PC-9 (cell line): ENCODE measurements at regions not wholly inside any gene's neighbourhood (a gene's known extent, or its start where the extent isn't known, plus 50 kb on each side); places are given as distances from the start of the nearest gene placed in this dataset.
A peak's percentile ranks its signal among the peaks of the same experiment; 100 is the strongest.

ENCODE experiments used
- BruUV-seq: library from RNA; stranded (reverse); fragments of 400-500 nt; replicated peaks from 2 replicates; lab custom pipeline; 2021; lab: Mats Ljungman, UMichigan
- CTCF ChIA-PET: fragments of 300-600 bp; sonication (Branson Sonifier 250); formaldehyde crosslinking; loops from one replicate; lab custom pipeline; 2022; ENCODE audit warnings: antibody characterized with exemption; lab: Charles Lee
- POLR2A ChIA-PET: fragments of 300-600 bp; sonication (Branson Sonifier 250); formaldehyde crosslinking; loops from one replicate; lab custom pipeline; 2022; ENCODE audit warnings: antibody characterized with exemption; ENCODE audit not compliant: unreplicated experiment; lab: Charles Lee
- DNase-seq, 2 experiments: peaks; one replicate each; pipeline versions ENCODE4 v3.0.0 to v3.0.0-alpha.2; 2015 to 2022; ENCODE audit warnings: mixed read lengths in 1 of 2
- H2AFZ ChIP-seq: fragments of 200-600 bp; sonication (generic); 2 replicates; pipeline ENCODE4 v1.8.1; 2017; ENCODE audit warnings: antibody characterized with exemption
- H3F3A ChIP-seq: fragments of 200-600 bp; sonication (generic); 2 replicates; pipeline ENCODE4 v1.8.1; 2017; ENCODE audit warnings: antibody characterized with exemption, mild to moderate bottlenecking, low read depth; ENCODE audit not compliant: insufficient read depth
- H3K27ac ChIP-seq: fragments of 200-600 bp; sonication (generic); 2 replicates; pipeline ENCODE4 v1.6.1; 2016; ENCODE audit warnings: mixed run types
- H3K27me3 ChIP-seq: fragments of 200-600 bp; sonication (generic); 2 replicates; pipeline ENCODE4 v1.6.1; 2016; ENCODE audit warnings: low read depth, mixed run types; ENCODE audit not compliant: insufficient read depth
- H3K36me3 ChIP-seq: fragments of 200-600 bp; sonication (generic); 2 replicates; pipeline ENCODE4 v1.6.1; 2016; ENCODE audit warnings: low read depth, mixed run types
- H3K4me1 ChIP-seq: fragments of 200-600 bp; sonication (generic); replicated peaks from 2 replicates; pipeline ENCODE4 v1.6.1; 2016; ENCODE audit warnings: mixed run types; ENCODE audit not compliant: insufficient read depth
- H3K4me2 ChIP-seq: fragments of 200-600 bp; sonication (generic); 2 replicates; pipeline ENCODE4 v1.6.1; 2017; ENCODE audit warnings: mixed run types
- H3K4me3 ChIP-seq: fragments of 200-600 bp; sonication (generic); 2 replicates; pipeline ENCODE4 v1.6.1; 2016; ENCODE audit warnings: mixed run types
- H3K79me2 ChIP-seq: fragments of 200-600 bp; sonication (generic); 2 replicates; pipeline ENCODE4 v1.6.1; 2017; ENCODE audit warnings: low read depth, mixed run types
- H3K9me2 ChIP-seq: fragments of 200-600 bp; sonication (generic); 2 replicates; pipeline ENCODE4 v1.8.1; 2017; ENCODE audit warnings: mild to moderate bottlenecking; ENCODE audit not compliant: insufficient read depth
- H3K9me3 ChIP-seq: fragments of 200-600 bp; sonication (generic); 2 replicates; pipeline ENCODE4 v1.8.1; 2016; ENCODE audit warnings: low read depth; ENCODE audit not compliant: insufficient read depth
- H4K20me1 ChIP-seq: fragments of 200-600 bp; sonication (generic); 2 replicates; pipeline ENCODE4 v1.8.1; 2017; ENCODE audit not compliant: insufficient read depth
- CTCF ChIP-seq: fragments of 200-600 bp; sonication (generic); conservative IDR thresholded peaks from 2 replicates; pipeline ENCODE4 v1.6.1; 2017; ENCODE audit warnings: mixed run types, antibody characterized with exemption, mild to moderate bottlenecking, moderate library complexity
- EZH2 ChIP-seq: fragments of 200-600 bp; sonication (generic); IDR thresholded peaks from 2 replicates; pipeline ENCODE4 v1.8.0; 2017; ENCODE audit warnings: antibody characterized with exemption, low read depth
- intact Hi-C: fragments of 100-400 bp; cut with micrococcal nuclease; formaldehyde crosslinking; loops from one replicate; pipeline ENCODE4 v1.10.0; 2022; ENCODE audit not compliant: unreplicated experiment

DNA sequence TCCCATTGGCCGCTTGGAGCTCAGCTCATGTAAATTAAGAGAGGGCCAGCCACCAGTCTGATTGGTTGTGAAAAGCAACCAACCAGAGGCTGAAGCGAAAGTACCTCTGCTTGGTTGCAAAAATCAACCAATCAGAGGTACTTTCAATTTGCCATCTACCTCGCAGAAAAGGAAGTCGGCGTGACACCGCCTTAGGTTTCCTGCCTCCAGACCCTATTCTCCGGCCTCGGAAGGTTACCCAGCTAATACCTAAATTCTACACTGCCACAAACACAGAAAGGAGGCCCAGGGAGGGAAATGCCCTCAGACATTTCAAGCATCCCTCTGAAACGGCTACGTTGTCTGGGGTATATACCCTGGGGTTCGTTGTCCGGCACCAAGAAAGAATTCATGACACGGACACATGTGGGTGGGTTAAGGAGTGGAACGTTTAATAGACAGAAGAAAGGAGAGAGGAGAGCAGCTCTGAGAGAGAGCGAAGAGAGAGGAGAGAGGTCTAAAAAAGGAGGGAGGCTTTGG lies 481.3 kb downstream of the TMEM114 start:
- intact Hi-C loops, result no loop called here
- TSS peak; percentile 42 for BruUV-seq
- ChIA-PET CTCF (no interaction called here), POLR2A (interaction anchor here (0.6 kb wide), 3 partner anchors 418 to 1406 kb away, joined by 3 to 10 read pairs (median 3); no protein-coding TSS in a partner anchor)
- H3K79me2 ChIP-seq, result no peaks in the 10 kb centered on the region
- no peaks in the 10 kb centered on the region for H3F3A ChIP-seq
- H3K9me3 ChIP-seq, result no peaks in the 10 kb centered on the region
- no peaks in the 10 kb centered on the region for H3K27me3 ChIP-seq
- H3K4me2 ChIP-seq, result peak overlapping the region; percentile 39; the same call in 1 of the 2 replicates
- no peak overlapping the region for H3K27ac ChIP-seq
- no peaks in the 10 kb centered on the region for H3K36me3 ChIP-seq
- H4K20me1 ChIP-seq, result no peaks in the 10 kb centered on the region
- no peak overlapping the region for H2AFZ ChIP-seq
- TF ChIP-seq CTCF (no peak), EZH2 (no peak)
- peak in 1 of 2 experiments; percentile 22 for DNase-seq
- H3K4me3 ChIP-seq, result no peak overlapping the region
- no peaks in the 10 kb centered on the region for H3K4me1 ChIP-seq
- no peaks in the 10 kb centered on the region for H3K9me2 ChIP-seq

DNA sequence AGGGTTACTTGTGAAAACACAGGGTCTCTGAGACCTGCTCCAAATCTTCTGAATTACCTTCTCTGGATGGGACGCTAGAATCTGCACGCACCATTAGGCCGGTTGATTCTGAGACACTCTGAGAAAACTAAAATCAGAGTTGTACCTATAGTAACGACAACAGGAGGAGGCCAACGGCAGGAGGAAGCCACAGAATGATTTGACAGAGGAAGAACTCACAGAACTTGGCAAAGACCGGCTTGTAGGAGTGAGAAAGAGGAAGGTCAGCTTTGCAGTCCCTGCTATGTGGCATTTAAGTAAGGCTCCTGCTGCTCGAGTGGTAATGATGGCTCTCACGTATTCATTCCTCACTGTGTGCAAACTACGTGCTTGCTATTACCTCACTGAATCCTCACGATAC lies 483.0 kb downstream of the TMEM114 start:
- POLR2A ChIA-PET, result no interaction called here
- BruUV-seq, result no TSS peak

GRCh38 chr16:8103649-8104289 lies 486.5 kb downstream of the TMEM114 start:
- TF ChIP-seq CTCF (no peak), EZH2 (no peak)
- H3K9me2 ChIP-seq, result no peaks in the 10 kb centered on the region
- no peaks in the 10 kb centered on the region for H3K4me1 ChIP-seq
- no peak overlapping the region for H3K4me3 ChIP-seq
- no peaks in the 10 kb centered on the region for H3K36me3 ChIP-seq
- H3K27me3 ChIP-seq, result no peaks in the 10 kb centered on the region
- no peak overlapping the region for H3K4me2 ChIP-seq
- intact Hi-C loops, result no loop called here
- no peak overlapping the region for H3K27ac ChIP-seq
- no peaks in the 10 kb centered on the region for H3F3A ChIP-seq
- CTCF ChIA-PET, result no interaction called here
- H4K20me1 ChIP-seq, result no peaks in the 10 kb centered on the region
- POLR2A ChIA-PET, result no interaction called here
- H2AFZ ChIP-seq, result no peak overlapping the region
- BruUV-seq, result no TSS peak
- H3K79me2 ChIP-seq, result no peaks in the 10 kb centered on the region
- H3K9me3 ChIP-seq, result no peaks in the 10 kb centered on the region
- no peak for DNase-seq

More for the DNA sequence above, 483.0 kb downstream of the TMEM114 start:
- H3K27ac ChIP-seq, result no peak overlapping the region
- H3K4me3 ChIP-seq, result no peak overlapping the region
- intact Hi-C loops, result no loop called here
- H2AFZ ChIP-seq, result no peak overlapping the region
- H3K9me3 ChIP-seq, result no peaks in the 10 kb centered on the region
- H3K36me3 ChIP-seq, result no peaks in the 10 kb centered on the region
- H3K4me2 ChIP-seq, result no peak overlapping the region
- H3K79me2 ChIP-seq, result no peaks in the 10 kb centered on the region
- TF ChIP-seq EZH2, result no peak
- TF ChIP-seq CTCF, result no peak
- CTCF ChIA-PET, result no interaction called here
- no peaks in the 10 kb centered on the region for H4K20me1 ChIP-seq
- no peaks in the 10 kb centered on the region for H3F3A ChIP-seq
- H3K9me2 ChIP-seq, result no peaks in the 10 kb centered on the region
- DNase-seq, result no peak
- H3K4me1 ChIP-seq, result no peaks in the 10 kb centered on the region
- no peaks in the 10 kb centered on the region for H3K27me3 ChIP-seq
